ENCODE measurements at regions not wholly inside any gene's neighbourhood (a gene's known extent, or its start where the extent isn't known, plus 50 kb on each side); places are given as distances from the start of the nearest gene placed in this dataset.

DNA sequence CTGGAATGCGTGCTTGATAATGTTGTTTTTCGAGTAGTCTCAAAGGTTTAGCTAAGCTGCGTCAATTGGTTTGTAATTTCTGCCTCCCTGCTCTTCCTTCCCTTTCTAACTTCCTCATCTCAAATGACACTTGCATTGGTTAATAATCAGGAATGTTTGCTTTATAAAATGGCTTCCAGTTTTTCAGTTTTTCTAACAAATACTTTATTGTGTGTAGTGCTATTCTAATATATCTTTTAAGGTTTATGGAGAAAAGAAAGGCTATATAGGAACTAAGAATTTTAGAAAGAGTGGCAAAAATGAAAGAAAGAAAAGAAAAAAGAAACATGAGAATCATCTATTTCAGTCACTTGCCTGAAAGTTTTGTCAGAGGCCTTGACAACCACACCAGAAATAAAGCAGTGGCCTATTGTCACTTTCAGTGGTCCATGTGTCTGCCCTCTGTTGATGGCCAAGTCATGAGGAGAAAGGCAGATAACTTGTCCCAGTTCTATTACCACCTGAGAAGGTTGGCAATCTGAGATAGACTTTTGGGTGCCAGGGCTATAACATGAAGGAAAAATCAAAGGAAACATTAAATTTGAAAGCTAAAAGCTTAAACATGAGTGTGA is 221.9 kb upstream of the KITLG start:
- DNase-seq: no peak

DNA sequence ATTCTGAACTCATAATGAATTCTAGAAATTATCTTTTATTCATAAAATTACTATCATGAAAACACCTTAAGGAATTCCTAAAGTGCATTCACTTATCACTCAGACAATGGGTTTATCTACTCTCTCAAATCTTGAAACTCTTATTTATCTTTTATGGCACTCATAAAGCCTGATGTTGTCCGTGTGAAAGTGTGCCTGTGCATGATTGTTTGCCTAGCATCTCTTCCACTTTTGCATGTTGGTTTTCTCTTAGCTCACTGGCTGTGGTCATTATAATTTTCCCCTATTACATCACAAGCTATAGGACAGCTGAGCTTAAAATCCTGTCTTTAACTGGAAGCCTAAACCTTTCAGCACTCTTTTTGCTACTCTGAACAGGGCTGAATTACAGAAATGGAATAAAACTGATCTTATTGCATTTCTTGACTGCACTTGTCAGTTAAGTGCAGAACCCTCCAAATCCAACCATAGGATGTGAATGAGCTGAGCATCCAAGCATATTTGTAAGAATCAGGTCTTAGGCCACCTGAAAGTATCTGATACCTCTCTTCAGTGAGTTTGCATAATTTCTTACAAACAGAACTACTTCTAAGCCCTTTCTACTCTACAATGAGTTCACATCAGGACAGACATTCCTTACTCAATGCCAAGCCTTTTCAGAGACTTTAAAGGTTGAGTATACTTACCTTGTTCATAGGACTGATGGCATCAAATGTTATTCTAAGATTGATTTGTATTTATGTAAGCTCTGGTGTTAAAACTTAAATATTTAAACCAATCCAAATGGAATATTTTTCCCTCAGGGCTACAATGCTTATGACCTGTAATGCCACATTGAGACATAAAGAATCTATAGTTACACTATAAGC is 221.2 kb upstream of the KITLG start:
- no peak for DNase-seq

DNA sequence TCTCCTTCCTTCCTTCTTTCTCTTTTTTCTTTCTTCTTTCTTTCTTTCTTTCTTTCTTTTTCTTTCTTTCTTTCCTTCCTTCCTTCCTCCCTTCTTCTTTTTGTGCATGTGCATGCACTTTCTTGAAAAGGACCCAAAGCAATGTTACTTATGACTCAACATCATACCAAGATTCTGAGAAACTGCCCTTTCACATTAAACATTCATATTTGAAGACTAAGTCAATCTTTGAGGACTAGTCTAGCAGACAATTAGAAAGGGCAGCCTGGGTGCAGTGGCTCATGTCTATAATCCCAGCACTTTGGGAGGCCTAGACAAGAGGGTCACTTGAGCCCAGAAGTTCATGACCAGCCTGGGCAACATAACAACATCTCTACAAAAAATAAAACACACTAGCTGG is 212.8 kb upstream of the KITLG start:
- no peak for DNase-seq

DNA sequence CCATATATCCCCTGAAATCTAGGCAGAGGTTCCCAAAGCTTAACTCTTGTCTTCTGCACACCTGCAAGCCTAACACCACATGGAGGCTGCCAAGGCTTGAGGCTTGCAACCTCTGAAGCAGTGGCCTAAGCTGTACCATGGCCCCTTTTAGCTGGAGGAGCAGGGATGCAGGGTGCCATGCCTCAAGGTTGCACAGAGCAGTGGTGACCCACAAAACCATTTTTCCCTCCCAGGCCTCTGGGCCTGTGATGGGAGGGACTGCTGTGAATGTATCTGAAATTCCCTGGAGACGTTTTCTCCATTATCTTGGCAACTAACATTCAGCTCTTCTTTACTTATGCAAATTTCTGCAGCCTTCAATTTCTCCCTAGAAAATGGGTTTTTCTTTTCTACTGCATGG is 210.0 kb upstream of the KITLG start:
- DNase-seq: no peak

DNA sequence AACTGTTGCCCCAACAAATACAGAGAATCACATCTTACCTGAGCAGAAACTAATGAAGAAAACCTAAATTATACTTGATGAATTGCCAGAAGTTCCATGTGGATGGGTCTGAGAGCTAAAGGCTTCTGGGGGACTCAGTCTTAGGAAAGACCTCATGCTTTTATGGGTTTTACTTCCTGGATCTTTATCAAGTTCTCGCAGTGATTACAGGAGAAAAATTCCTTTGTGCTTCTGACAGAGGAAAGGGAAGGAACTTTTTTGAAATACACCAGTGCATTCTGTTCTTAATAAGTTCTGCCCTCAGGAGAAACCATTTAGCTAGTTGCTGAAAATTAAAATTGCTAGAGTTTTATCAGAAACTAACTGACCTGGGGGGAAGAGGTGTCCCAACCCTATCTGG is 203.9 kb upstream of the KITLG start:
- DNase-seq: no peak

DNA sequence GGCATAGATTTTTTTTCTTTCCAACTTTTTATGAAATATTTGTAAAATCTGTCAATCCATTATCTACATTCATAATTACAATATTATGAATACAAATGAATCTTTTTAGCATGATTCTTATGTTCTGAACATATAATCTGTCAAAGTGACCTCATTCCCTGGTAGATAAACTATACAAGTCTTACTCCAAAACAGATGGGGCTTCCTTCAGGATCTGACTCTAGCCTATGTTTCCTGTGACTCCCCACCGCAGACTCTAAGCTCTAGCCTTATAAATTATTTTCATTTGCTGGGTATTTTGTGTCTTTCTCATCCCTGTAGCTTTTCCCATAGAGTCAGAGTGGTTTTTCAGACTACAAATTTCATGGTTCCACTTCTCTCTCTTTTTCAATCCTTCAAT is 202.1 kb upstream of the KITLG start:
- no peak for DNase-seq

DNA sequence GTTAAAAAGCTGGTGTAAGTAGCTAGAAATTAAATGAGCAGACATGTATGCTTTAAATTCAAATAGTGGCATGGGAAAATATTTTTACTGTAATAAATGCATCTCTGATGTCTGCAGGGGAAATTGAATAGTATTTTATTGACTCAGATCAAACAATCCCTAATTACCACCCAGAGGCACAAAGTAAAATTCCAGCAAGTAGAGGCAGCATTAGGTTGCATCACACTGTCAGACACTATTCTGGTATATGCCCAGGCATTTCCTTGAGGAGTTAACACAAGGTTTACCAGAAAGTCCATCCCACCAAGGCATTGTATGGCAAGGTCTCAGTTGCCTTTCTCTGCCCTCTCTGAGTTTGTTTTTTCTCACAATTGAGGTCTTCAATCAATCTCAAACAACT is 201.6 kb upstream of the KITLG start:
- DNase-seq: no peak

DNA sequence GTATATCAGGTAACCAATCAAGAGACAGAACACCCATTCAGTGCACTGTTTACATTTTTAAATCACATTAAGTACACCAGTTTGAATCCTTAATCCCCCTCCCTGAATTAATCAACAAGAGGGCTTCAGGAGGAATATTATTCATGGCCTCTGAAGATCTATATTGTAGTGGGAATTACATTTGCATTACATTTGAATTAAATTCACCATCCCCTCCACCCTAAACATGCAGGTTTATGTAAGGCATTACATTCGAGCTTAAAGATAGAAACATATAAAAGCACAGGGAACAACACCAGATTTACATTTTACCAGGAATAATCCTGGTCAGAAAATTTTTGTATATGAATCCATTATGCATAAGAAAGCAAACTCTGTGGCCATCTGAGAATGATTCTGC is 197.8 kb upstream of the KITLG start:
- no peak for DNase-seq

DNA sequence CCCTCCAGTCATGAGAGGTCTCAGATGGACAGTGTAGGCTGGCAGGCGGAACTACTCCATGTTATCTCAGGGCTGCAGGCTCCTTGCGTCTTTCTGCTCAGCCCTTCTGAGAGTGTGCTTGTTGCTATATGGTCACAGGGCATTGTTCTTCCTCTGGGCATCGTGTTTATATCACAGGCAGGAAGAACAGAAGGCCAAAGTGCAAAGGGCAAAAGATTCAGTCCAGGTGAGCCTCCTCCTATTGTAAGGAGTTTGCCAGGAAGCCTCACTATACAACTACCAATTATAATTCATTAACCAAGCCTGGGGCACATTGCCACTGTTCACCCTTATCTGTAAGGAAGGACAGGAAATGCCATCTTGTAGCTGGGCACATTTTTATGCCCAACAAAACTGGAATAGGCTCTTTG is 195.5 kb upstream of the KITLG start:
- no peak for DNase-seq

DNA sequence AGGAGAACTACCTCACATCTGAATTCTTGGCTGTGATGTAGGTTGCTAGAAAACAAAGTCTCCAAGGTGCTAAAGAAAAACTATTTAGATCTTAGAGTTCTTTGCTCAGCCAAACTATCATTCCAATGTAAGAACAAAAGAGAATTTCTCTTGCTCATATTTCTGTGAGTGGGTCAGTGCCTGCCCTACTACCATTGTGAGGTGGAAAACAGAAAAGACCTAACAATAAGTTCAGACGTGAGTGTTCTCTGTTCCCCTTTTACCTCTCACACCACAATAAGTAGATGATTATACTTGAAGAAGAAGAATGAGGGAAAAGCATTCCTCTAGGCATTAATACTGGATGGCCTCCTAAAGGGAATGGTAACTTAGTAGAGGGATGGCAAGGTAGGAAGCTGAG is 187.4 kb upstream of the KITLG start:
- no peak for DNase-seq

DNA sequence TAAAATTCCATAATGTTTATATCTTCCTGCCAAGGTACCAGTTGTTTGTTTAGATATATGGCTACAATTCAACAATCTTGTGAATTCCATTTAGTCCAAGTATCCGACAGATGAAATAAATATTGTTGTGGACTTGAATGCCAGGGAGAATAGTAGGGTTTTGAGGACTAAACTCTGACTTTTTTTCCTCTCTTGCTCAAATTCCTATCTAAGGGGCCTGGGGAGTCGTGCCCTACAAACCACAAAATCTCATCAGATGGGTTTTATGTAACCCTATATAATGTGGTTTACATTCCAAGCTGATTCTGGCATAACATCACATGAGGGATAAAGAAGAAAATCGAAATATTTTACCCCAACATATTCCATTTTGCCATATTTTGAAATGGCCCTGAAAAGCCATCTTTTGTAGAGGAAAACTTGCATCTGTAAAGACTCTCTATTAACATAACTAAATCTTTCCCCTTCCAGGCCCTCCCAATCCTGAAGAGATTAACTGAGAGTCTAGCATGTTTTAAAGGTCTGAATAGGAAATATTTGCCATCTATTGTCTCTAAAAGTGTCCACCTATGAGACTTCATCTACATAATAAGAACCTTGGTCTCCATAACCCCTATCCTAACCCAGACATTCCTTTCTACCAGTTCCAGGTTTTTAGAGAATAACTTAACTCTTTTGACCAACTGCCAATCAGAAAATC is 184.7 kb upstream of the KITLG start:
- no peak for DNase-seq

DNA sequence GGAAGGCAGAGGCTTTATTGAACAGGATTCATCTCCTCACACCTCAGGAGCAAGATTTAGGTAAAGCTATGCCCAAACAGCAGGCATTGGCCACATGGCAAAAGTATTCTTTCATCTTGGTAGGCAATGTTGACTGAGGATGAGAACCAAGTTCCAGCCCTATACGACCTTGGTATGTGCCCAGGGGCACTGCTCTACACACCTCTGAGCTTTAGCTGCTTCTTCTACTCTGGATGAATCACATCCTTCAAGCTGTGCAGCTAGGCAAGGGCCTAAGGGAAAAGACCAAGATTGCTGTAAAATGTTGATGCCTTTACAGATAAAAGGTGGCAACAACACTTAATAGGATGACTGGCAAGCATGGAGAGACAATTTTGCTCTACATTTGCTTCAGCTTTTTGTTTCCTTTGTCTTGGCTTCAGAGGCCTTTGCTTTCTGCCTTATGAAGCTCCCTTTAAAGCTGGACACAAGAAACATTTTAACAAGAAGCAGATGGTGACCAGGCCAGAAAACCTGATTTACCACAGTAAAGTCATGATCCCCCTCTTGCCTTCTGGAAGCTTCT is 183.3 kb upstream of the KITLG start:
- no peak for DNase-seq

DNA sequence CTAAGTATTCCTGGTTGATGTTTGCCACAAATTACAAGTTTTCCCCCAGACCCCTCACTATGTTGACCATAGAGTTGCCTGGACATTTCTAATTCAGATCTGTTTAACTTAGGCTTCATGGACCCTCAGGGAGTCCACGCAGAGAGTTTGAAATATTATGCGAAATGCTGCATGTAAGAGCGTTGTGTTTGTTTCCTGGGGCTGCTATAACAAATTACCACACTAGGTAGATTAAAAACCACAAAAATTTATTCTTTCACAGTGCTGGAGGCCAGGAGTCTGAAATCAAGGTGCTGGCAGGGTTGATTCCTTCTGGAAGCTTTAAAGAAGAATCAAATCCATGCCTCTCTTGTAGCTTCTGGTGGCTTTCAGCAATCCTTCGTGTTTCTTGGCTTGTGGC is 177.9 kb upstream of the KITLG start:
- no peak for DNase-seq

DNA sequence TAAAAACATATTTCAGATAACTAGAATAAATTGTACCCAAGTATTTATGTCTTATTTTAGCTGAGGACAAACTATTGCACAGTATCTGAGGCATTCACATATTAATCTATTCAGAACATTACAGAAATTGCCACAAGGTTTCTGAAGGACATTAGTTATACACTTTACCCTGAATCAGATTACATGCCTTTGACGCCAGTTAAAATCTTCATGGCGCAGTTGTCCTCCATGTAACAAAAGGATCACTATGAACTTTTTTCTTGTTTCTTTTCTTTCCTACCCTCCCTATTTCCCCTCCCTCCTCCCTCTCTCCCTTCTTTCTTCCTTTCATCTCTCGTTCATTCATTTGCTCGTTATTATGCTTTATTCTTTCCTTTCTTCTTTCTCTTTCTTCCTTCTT is 176.6 kb upstream of the KITLG start:
- DNase-seq: no peak

DNA sequence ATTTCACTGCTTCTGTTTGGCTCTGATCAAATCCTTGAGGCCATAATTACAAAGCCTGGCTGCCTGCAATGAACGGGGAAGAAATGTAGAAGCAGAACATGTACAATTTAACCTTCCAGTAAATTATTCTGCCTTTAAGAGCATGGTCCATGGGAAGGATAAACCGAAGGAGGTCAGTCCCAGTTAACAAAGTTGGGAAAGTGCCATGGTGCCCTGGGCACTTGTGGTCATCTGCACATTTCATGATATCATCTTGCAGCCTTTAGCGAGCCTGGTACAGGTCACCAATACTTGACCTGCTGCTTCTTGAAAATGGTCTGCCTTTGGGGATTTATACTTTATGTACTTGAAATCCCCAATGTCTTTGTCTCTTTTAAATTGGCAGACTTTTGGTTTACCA is 175.9 kb upstream of the KITLG start:
- DNase-seq: no peak

DNA sequence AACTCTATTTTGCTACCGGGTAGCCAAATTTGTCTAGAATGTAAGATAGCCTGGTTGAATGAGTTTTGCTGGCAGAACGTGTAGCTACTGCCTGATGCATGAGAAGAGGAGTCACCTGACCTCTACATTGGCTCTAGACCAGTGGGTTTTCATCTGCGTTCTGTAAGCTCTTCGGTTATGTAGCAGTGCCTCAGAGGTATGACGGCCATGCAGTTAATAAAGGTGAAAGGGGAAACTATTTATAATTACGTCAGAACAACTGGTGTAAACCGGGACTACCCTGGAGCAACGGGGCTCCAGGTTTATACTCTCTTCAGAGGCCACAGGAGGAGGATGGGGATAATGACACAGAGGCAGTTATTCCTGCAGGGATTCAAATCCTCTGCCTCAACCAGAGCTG is 173.4 kb upstream of the KITLG start:
- no peak for DNase-seq

DNA sequence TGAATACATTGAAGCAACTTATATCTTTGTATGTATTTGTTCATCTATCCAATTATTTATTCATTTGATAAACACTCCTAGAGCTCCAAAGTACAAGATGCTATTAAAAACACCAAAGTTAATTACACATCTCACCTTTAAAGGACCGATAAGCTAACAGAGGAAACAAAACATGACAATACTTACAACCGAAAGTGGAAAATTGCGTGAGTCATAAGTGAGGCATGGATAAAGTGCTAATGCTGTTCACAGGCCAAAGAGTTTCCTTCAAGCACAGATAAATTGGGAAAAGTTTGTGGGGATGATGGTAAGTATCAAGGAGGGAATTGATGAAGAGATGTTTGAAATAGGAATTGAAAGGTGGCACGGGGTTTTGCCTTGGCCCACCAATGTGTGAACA is 172.8 kb upstream of the KITLG start:
- no peak for DNase-seq

DNA sequence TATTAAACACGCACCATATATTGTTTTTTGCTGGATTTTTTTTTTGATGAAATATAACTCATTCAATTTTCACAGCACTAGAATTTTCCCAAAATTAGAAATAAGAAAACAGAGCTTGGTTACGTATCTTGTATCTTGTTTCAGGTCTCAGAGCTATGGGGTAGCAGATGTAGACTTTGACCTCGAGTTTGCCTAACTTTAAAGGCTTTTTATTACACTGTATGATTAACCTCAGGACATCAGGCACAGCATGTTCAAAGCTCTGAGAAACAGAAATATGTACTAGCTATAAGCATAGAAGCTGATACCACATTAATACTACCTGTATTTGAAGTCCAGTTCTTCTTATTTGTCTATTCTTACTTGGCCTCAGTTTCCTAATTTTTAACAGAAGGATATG is 171.9 kb upstream of the KITLG start:
- no peak for DNase-seq

DNA sequence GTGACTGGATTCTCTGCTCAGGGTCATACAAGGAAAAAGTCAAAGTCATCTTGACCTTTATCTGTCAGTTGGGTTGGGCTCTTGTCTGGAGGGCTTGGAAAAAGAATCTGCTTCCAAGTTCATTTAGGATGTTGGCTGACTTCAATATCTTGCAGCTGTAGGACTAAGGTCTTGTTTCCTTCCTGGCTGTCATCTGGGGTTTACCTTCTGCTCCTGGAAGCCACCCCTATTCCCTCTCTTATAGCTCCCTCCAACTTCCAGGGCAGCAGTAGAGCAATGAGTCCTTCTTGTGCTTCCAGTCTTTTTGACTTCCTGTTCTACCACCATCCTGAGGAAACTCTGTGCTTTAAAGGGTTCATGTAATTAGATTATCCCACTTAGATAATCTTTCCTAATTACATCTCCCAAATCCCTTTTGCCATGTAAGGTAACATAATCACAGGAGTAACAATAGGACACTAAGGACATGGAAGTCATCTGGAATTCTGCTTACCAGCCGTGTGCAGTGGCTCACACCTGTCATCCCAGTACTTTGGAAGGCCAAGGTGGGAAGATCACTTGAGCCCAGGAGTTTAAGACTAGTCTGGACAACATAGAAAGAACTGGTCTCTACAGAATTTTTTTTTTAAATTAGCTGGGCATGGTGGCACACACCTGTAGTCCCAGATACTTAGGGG is 170.7 kb upstream of the KITLG start:
- no peak for DNase-seq

DNA sequence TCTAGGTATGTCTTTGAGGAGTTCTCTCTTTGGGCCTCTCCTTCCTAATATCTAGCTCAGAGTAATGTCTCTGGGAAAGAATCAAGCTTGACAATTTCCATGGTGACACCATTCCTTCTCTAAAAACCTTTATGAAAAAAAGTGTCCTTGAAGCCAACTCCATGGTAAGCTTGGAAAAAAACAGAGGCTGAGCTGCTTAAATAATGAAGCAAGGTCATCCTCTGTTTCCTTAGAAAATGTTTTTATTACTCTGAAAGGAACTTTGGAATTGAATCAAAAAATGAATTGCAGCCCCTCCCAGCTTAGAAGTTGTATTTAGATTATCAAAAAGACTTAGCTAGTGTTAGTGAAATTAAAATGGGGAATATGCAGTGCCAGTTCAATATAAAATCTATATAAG is 166.1 kb upstream of the KITLG start:
- no peak for DNase-seq

DNA sequence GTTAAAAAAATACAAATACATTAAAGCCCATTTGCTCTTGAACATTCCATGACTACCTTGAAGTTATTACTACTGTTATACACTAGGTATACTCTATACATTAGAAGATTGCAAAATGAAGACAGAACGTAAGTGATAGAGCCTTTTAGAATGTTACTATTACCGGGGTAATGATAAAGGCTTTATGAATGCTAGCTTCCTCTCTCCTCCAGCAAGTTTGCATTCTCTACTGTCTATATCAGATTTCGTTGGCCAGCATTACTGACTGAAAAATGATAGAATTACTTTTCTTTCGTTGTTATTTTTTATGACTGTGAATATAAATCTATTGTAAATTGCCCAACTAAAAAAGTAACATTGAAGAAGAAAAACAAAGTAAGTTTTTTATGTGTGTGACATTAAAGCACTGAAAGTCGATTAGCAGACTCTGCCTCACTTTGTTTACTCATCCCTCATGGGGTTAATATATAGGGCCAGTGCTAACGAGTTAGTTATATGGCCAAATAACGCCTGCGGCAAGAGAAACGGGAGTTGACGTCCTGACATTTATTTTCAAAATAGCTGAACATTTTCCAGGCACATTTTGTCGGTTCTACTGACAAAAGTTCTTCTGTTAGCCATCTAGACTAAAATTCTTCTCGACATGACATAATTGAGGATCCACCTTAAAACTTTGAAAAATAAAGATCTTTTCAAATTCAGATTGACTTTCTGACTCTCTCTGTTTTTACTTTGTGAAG is 163.8 kb upstream of the KITLG start:
- no peak for DNase-seq

DNA sequence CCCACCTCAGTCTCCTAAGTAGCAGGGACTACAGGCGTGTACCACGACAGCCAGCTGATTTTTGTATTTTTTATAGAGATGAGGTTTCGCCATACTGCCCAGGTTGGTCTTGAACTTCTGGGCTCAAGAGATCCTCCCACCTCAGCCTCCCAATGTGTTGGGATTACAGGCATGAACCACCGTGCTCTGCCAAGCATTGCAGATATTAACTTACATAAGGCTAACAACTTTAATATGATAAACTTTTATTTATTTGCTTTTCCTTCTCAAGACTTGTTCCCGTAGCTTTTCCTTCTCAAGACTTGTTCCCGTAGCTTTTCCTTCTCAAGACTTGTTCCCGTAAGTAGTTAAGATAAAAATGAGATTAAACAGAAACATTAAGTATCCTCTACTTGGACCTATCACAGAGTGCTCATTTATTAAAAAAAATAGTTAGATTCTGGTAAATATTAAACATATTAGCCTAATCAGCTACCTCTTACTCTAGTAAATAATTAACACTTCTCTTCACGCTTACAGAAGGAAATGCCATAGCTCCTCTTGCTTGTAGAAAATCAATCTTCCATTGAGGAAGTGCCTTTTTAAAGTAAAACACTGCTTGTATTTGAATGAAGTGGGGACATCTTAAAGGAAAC is 157.7 kb upstream of the KITLG start:
- no peak for DNase-seq

All from SHP77 treated with DMSO at 0.1 percent for 48 hours (cell line).